HepG2 (cell line): ENCODE measurements at regions not wholly inside any gene's neighbourhood (a gene's known extent, or its start where the extent isn't known, plus 50 kb on each side); places are given as distances from the start of the nearest gene placed in this dataset.

Source experiments
- BORCS8-MEF2B ChIP-seq: sonication (generic); formaldehyde crosslinking; IDR thresholded peaks from 2 replicates; pipeline ENCODE4 v1.8.0; 2022; ENCODE audit warnings: mild to moderate bottlenecking, missing genetic modification reagents
- DMAP1 ChIP-seq: IDR thresholded peaks from 2 replicates; pipeline ENCODE4 v1.6.1; 2016
- DRAP1 ChIP-seq: IDR thresholded peaks from 2 replicates; pipeline ENCODE4 v1.6.1; 2016; ENCODE audit warnings: missing genetic modification reagents, missing compliant biosample characterization
- HOXA7 ChIP-seq: sonication (generic); formaldehyde crosslinking; IDR thresholded peaks from 2 replicates; pipeline ENCODE4 v1.8.1; 2022; ENCODE audit warnings: mild to moderate bottlenecking, missing genetic modification reagents, moderate library complexity
- KLF9 ChIP-seq: IDR thresholded peaks from 2 replicates; pipeline ENCODE4 v1.6.1; 2016; ENCODE audit warnings: low read depth
- NR2F1 ChIP-seq, 2 experiments: fragments of 450-650 bp in 1 of 2; formaldehyde crosslinking in 1 of 2; IDR thresholded peaks; 2 replicates each; pipeline versions ENCODE4 v1.5.0 to v1.6.1; 2016 to 2020; ENCODE audit warnings: mild to moderate bottlenecking in 1 of 2, missing compliant biosample characterization in 1 of 2, missing genetic modification reagents in 1 of 2, moderate library complexity in 1 of 2
- RAD51 ChIP-seq: fragments of 450-650 bp; IDR thresholded peaks from 2 replicates; pipeline ENCODE4 v1.6.1; 2016; ENCODE audit warnings: borderline replicate concordance
- SKI ChIP-seq: fragments of 450-650 bp; IDR thresholded peaks from one replicate; pipeline ENCODE4 v1.6.1; 2018; ENCODE audit warnings: mild to moderate bottlenecking; ENCODE audit not compliant: partially characterized antibody
- SMC3 ChIP-seq: IDR thresholded peaks from 2 replicates; pipeline ENCODE4 v1.6.1; 2011; ENCODE audit warnings: low read length, improper control_type of control experiment
- SNAI1 ChIP-seq: sonication (generic); formaldehyde crosslinking; IDR thresholded peaks from 2 replicates; pipeline ENCODE4 v1.5.0; 2020; ENCODE audit warnings: mild to moderate bottlenecking, missing genetic modification reagents, borderline replicate concordance
- ZBTB20 ChIP-seq: sonication (generic); formaldehyde crosslinking; IDR thresholded peaks from 2 replicates; pipeline ENCODE4 v1.8.1; 2023; ENCODE audit warnings: missing genetic modification reagents, low read depth, mild to moderate bottlenecking, borderline replicate concordance
- ZFP37 ChIP-seq: sonication (generic); formaldehyde crosslinking; IDR thresholded peaks from 2 replicates; pipeline ENCODE4 v1.4.0; 2020; ENCODE audit warnings: missing genetic modification reagents, borderline replicate concordance
- ZMYM4 ChIP-seq: sonication (generic); formaldehyde crosslinking; IDR thresholded peaks from 2 replicates; pipeline ENCODE4 v1.8.1; 2023; ENCODE audit warnings: mild to moderate bottlenecking, missing genetic modification reagents
- ZNF160 ChIP-seq: sonication (generic); formaldehyde crosslinking; IDR thresholded peaks from 2 replicates; pipeline ENCODE4 v1.8.0; 2022; ENCODE audit warnings: mild to moderate bottlenecking, inconsistent platforms, missing genetic modification reagents
- ZNF234 ChIP-seq: sonication (generic); formaldehyde crosslinking; conservative IDR thresholded peaks from 2 replicates; pipeline ENCODE4 v1.5.1; 2020; ENCODE audit warnings: mild to moderate bottlenecking, missing genetic modification reagents
- ZNF260 ChIP-seq: sonication (generic); formaldehyde crosslinking; IDR thresholded peaks from 2 replicates; pipeline ENCODE4 v1.4.0; 2020; ENCODE audit warnings: missing genetic modification reagents, low read depth, mild to moderate bottlenecking, borderline replicate concordance
- ZNF317 ChIP-seq: sonication (generic); formaldehyde crosslinking; IDR thresholded peaks from 2 replicates; pipeline ENCODE4 v1.5.0; 2020; ENCODE audit warnings: mild to moderate bottlenecking, missing genetic modification reagents
- ZNF513 ChIP-seq: sonication (generic); formaldehyde crosslinking; conservative IDR thresholded peaks from 2 replicates; pipeline ENCODE4 v1.5.0; 2020; ENCODE audit warnings: missing genetic modification reagents
- ZNF563 ChIP-seq: sonication (generic); formaldehyde crosslinking; IDR thresholded peaks from 2 replicates; pipeline ENCODE4 v1.8.0; 2022; ENCODE audit warnings: mild to moderate bottlenecking, moderate library complexity, missing genetic modification reagents
- ZNF572 ChIP-seq: sonication (generic); formaldehyde crosslinking; IDR thresholded peaks from 2 replicates; pipeline ENCODE4 v1.5.1; 2020; ENCODE audit warnings: mild to moderate bottlenecking, missing genetic modification reagents
- ZNF713 ChIP-seq: sonication (generic); formaldehyde crosslinking; IDR thresholded peaks from 2 replicates; pipeline ENCODE4 v1.4.0; 2020; ENCODE audit warnings: mild to moderate bottlenecking, missing genetic modification reagents
- ZNF773 ChIP-seq: sonication (generic); formaldehyde crosslinking; IDR thresholded peaks from 2 replicates; pipeline ENCODE4 v1.4.0; 2020; ENCODE audit warnings: missing genetic modification reagents, borderline replicate concordance
- ZSCAN30 ChIP-seq: sonication (generic); formaldehyde crosslinking; IDR thresholded peaks from 2 replicates; pipeline ENCODE4 v1.5.0; 2020; ENCODE audit warnings: mild to moderate bottlenecking, missing genetic modification reagents
- TF ChIP-seq, protein P1 (sequence below): sonication (generic); formaldehyde crosslinking; IDR thresholded peaks from 2 replicates; pipeline ENCODE4 v1.4.0; 2020; ENCODE audit warnings: low read depth, missing genetic modification reagents
- TF ChIP-seq, protein P2 (sequence below): sonication (generic); formaldehyde crosslinking; IDR thresholded peaks from 2 replicates; pipeline ENCODE4 v1.4.0; 2020; ENCODE audit warnings: missing genetic modification reagents

DNA sequence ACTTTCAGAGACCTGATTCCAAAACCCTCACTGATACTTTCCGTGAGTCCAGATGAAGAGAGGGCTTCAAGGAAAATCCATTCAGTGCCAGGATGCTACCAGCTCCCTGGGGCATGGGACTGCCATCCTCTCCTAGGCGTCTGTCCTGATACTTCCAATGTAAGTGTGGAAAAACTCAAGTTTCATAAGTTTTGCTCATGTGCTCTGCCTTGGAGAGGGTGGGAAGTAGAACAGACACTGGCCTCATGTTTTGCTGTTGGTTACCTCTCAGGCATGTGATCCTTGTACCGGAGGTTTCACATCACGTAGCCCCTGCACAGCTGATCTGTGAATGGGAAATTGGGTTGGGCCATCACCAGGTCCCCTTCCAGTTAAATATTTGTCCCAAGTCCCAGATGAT is 517.1 kb downstream of the RPS24 start (continued):
- TF ChIP-seq, protein P1, sequence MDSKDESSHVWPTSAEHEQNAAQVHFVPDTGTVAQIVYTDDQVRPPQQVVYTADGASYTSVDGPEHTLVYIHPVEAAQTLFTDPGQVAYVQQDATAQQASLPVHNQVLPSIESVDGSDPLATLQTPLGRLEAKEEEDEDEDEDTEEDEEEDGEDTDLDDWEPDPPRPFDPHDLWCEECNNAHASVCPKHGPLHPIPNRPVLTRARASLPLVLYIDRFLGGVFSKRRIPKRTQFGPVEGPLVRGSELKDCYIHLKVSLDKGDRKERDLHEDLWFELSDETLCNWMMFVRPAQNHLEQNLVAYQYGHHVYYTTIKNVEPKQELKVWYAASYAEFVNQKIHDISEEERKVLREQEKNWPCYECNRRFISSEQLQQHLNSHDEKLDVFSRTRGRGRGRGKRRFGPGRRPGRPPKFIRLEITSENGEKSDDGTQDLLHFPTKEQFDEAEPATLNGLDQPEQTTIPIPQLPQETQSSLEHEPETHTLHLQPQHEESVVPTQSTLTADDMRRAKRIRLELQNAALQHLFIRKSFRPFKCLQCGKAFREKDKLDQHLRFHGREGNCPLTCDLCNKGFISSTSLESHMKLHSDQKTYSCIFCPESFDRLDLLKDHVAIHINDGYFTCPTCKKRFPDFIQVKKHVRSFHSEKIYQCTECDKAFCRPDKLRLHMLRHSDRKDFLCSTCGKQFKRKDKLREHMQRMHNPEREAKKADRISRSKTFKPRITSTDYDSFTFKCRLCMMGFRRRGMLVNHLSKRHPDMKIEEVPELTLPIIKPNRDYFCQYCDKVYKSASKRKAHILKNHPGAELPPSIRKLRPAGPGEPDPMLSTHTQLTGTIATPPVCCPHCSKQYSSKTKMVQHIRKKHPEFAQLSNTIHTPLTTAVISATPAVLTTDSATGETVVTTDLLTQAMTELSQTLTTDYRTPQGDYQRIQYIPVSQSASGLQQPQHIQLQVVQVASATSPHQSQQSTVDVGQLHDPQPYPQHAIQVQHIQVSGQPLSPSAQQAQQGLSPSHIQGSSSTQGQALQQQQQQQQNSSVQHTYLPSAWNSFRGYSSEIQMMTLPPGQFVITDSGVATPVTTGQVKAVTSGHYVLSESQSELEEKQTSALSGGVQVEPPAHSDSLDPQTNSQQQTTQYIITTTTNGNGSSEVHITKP (CRISPR knock-in tag): peak; percentile 19; the same call in 1 of the 2 replicates
- peak; percentile 69 for TF ChIP-seq DRAP1 (CRISPR knock-in tag)
- no peak for TF ChIP-seq ZSCAN30 (CRISPR knock-in tag)
- TF ChIP-seq ZNF160 (CRISPR knock-in tag): peak; percentile 48; the same call in 1 of the 2 replicates
- no peak for TF ChIP-seq ZNF260 (CRISPR knock-in tag)
- TF ChIP-seq ZNF572 (CRISPR knock-in tag): 0 out of 2 replicates have a peak, but pooled peaks have one; percentile 78
- TF ChIP-seq ZNF713: no peak
- no peak; the same call in 1 of the 2 replicates for TF ChIP-seq ZNF317 (CRISPR knock-in tag)
- TF ChIP-seq BORCS8-MEF2B (CRISPR knock-in tag): no peak
- TF ChIP-seq KLF9 (CRISPR knock-in tag): no peak
- TF ChIP-seq SNAI1 (CRISPR knock-in tag): no peak
- peak; percentile 77; the same call in 1 of the 2 replicates for TF ChIP-seq ZBTB20 (CRISPR knock-in tag)
- no peak for TF ChIP-seq SMC3
- TF ChIP-seq, protein P2, sequence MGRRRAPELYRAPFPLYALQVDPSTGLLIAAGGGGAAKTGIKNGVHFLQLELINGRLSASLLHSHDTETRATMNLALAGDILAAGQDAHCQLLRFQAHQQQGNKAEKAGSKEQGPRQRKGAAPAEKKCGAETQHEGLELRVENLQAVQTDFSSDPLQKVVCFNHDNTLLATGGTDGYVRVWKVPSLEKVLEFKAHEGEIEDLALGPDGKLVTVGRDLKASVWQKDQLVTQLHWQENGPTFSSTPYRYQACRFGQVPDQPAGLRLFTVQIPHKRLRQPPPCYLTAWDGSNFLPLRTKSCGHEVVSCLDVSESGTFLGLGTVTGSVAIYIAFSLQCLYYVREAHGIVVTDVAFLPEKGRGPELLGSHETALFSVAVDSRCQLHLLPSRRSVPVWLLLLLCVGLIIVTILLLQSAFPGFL (CRISPR knock-in tag): no peak
- peak; percentile 35; the same call in 1 of the 2 replicates for TF ChIP-seq ZMYM4
- no peak for TF ChIP-seq SKI
- no peak for TF ChIP-seq RAD51
- no peak; the same call in 1 of the 2 replicates for TF ChIP-seq DMAP1
- TF ChIP-seq ZNF563 (CRISPR knock-in tag): peak; percentile 35; the same call in 1 of the 2 replicates
- TF ChIP-seq ZFP37 (CRISPR knock-in tag): peak; percentile 96
- peak; percentile 26; the same call in 1 of the 2 replicates for TF ChIP-seq ZNF773 (CRISPR knock-in tag)
- TF ChIP-seq ZNF513 (CRISPR knock-in tag): no peak
- TF ChIP-seq NR2F1 (CRISPR knock-in tag; IDR thresholded peaks at IDR 0.05): no peak
- no peak for TF ChIP-seq ZNF234 (CRISPR knock-in tag)
- no peak for TF ChIP-seq HOXA7 (CRISPR knock-in tag)
